ENCODE measurements at regions not wholly inside any gene's neighbourhood (a gene's known extent, or its start where the extent isn't known, plus 50 kb on each side); places are given as distances from the start of the nearest gene placed in this dataset.

DNA sequence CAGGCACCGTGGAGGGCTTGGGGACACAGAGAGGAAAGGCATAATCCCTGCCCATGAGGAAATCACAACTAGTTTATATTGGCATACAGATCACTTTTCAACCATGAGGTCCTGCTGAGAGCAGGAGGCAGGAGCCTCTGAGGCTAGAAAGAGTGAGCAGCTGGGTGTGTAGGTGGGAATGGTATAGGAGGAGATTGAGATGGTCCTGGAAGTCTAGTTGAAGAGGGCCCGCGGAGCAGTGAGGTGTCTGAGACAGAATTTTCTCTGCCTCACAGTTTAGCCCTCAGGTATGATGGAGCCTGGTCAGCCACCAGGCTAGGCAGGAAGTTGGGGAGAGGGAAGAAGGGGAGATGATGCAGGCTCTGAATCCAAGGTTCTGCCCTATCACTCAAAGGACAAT lies 54.7 kb upstream of the JDP2 start:
- no peaks in the 10 kb centered on the region for H3K36me3 ChIP-seq (ENCODE audit: insufficient read depth, low read length)
- no peaks in the 10 kb centered on the region for H4K20me1 ChIP-seq (ENCODE audit: insufficient read depth, low read depth, low read length)
- H3K9me3 ChIP-seq (ENCODE audit: low read length), result no peaks in the 10 kb centered on the region
- H3K27me3 ChIP-seq (ENCODE audit: low read length), result no peaks in the 10 kb centered on the region
- no peak overlapping the region for H3K4me2 ChIP-seq (ENCODE audit: low read depth, low read length, poor library complexity, severe bottlenecking)
- no peaks in the 10 kb centered on the region for H3K9me2 ChIP-seq (replicated peaks; ENCODE audit: insufficient read depth, low read length)
- no peak for DNase-seq
- no peaks in the 10 kb centered on the region for H3K79me2 ChIP-seq (ENCODE audit: low read length)
- H3K4me3 ChIP-seq (ENCODE audit: low read length), result no peak overlapping the region
- no peak overlapping the region for H3K9ac ChIP-seq (ENCODE audit: low read length)
- no peaks in the 10 kb centered on the region for H3K4me1 ChIP-seq (ENCODE audit: low read length)
- no peak overlapping the region for H3K27ac ChIP-seq (ENCODE audit: low read length)
- H2AFZ ChIP-seq (ENCODE audit: low read length), result no peak overlapping the region

DNA sequence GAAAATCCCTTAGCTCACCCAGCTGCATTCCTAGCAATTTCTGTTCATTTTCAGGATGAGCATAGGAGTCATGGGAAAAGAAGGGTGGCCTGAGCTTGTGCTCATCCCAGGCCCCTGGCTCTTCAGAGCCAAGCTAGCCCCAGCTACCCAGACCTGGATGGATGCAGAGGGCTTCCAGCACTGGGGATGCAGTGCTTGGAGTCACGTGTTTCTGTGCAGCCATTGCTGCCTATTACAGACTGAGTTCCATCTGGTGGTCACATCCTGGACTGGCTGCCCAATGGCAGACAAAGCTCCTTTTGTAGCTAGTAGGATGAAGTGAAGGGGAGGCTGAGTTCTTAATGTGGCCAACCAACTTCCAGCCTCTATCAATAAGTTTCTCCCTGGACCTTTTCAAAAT lies 54.2 kb upstream of the JDP2 start:
- Histone ChIP-seq H4K20me1 (ENCODE audit: insufficient read depth, low read depth, low read length) (no peaks in the 10 kb centered on the region), H3K36me3 (ENCODE audit: insufficient read depth, low read length) (no peaks in the 10 kb centered on the region), H3K4me1 (ENCODE audit: low read length) (no peaks in the 10 kb centered on the region), H3K4me2 (ENCODE audit: low read depth, low read length, poor library complexity, severe bottlenecking) (no peak overlapping the region), H3K9ac (ENCODE audit: low read length) (no peak overlapping the region), H2AFZ (ENCODE audit: low read length) (no peak overlapping the region), H3K9me3 (ENCODE audit: low read length) (no peaks in the 10 kb centered on the region), H3K27me3 (ENCODE audit: low read length) (no peaks in the 10 kb centered on the region), H3K79me2 (ENCODE audit: low read length) (no peaks in the 10 kb centered on the region), H3K9me2 (replicated peaks; ENCODE audit: insufficient read depth, low read length) (no peaks in the 10 kb centered on the region), H3K27ac (ENCODE audit: low read length) (no peak overlapping the region), H3K4me3 (ENCODE audit: low read length) (no peak overlapping the region)
- DNase-seq, result no peak

DNA sequence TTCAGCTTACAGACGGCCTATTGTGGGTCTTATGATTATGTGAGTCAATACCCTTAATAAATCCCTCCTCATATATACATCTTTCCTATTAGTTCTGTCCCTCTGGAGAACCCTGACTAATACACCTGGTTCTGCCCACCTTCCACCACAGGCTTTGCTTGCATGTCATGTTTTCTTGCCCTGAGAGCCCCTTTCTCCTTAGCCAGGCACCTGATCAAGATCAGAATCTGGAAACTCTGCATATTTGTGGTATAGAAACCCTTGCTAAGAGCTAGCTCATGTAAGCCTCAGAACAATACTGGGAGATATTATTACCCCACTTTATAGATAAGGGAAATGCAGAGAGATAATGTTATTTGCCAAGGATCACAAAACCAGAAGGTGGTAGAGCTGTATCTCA lies 52.9 kb upstream of the JDP2 start:
- Histone ChIP-seq H4K20me1 (ENCODE audit: insufficient read depth, low read depth, low read length) (no peaks in the 10 kb centered on the region), H3K4me3 (ENCODE audit: low read length) (no peak overlapping the region), H3K4me1 (ENCODE audit: low read length) (no peaks in the 10 kb centered on the region), H3K9me3 (ENCODE audit: low read length) (no peaks in the 10 kb centered on the region), H3K9me2 (replicated peaks; ENCODE audit: insufficient read depth, low read length) (no peaks in the 10 kb centered on the region), H2AFZ (ENCODE audit: low read length) (no peak overlapping the region), H3K79me2 (ENCODE audit: low read length) (no peaks in the 10 kb centered on the region), H3K36me3 (ENCODE audit: insufficient read depth, low read length) (no peaks in the 10 kb centered on the region), H3K27me3 (ENCODE audit: low read length) (no peaks in the 10 kb centered on the region), H3K27ac (ENCODE audit: low read length) (no peak overlapping the region), H3K9ac (ENCODE audit: low read length) (no peak overlapping the region), H3K4me2 (ENCODE audit: low read depth, low read length, poor library complexity, severe bottlenecking) (no peak overlapping the region)
- no peak for DNase-seq

DNA sequence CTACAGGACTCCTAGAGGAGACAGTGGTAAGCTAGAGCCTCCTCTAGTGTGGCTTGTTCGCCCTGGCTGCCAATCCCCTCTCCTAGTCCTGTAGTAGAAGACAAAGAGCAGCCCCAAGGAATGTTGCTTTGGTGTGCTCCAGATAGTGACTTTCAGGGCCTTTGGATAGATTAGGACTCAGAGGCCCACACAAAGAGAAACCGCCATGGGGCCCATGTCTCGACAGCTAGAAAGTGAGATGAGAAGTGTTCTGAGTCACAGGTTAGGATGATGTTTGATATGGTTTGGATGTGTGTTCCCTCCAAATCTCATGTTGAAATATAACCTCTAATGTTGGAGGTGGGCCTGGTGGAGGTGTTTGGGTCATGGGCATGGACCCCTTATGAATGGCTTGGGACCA lies 51.8 kb upstream of the JDP2 start:
- Histone ChIP-seq H3K79me2 (ENCODE audit: low read length) (no peaks in the 10 kb centered on the region), H3K9me2 (replicated peaks; ENCODE audit: insufficient read depth, low read length) (no peaks in the 10 kb centered on the region), H3K4me3 (ENCODE audit: low read length) (no peak overlapping the region), H3K36me3 (ENCODE audit: insufficient read depth, low read length) (no peaks in the 10 kb centered on the region), H3K4me2 (ENCODE audit: low read depth, low read length, poor library complexity, severe bottlenecking) (no peak overlapping the region), H2AFZ (ENCODE audit: low read length) (no peak overlapping the region), H3K9me3 (ENCODE audit: low read length) (no peaks in the 10 kb centered on the region), H3K9ac (ENCODE audit: low read length) (no peak overlapping the region), H3K27ac (ENCODE audit: low read length) (no peak overlapping the region), H3K4me1 (ENCODE audit: low read length) (no peaks in the 10 kb centered on the region), H4K20me1 (ENCODE audit: insufficient read depth, low read depth, low read length) (no peaks in the 10 kb centered on the region), H3K27me3 (ENCODE audit: low read length) (no peaks in the 10 kb centered on the region)
- no peak for DNase-seq

Measured in Karpas-422 (cell line).